Upper lobe of left lung (tissue), 4 donors: ENCODE measurements at regions not wholly inside any gene's neighbourhood (a gene's known extent, or its start where the extent isn't known, plus 50 kb on each side); places are given as distances from the start of the nearest gene placed in this dataset.

ENCODE experiments used
- EP300 ChIP-seq, 4 donors: sonication (generic); formaldehyde crosslinking; IDR thresholded peaks; one replicate each; pipeline ENCODE4 v1.5.1; 2017; ENCODE audit warnings: antibody characterized with exemption in 4 of 4, control low read depth in 2 of 4
- POLR2A ChIP-seq, 4 donors: fragments of 450-650 bp; IDR thresholded peaks; one replicate each; pipeline ENCODE4 v1.5.1; 2016 to 2017; ENCODE audit warnings: antibody characterized with exemption in 4 of 4, mild to moderate bottlenecking in 2 of 4
- POLR2AphosphoS5 ChIP-seq, 2 donors: sonication (generic); formaldehyde crosslinking; IDR thresholded peaks; one replicate each; pipeline ENCODE4 v1.5.1; 2017; ENCODE audit warnings: antibody characterized with exemption in 2 of 2
- TF ChIP-seq, protein P1 (sequence below), 6 experiments: fragments of 450-650 bp in 4 of 6; fragments of 200-600 bp in 2 of 6; sonication (generic) in 2 of 6; IDR thresholded peaks; one replicate each; pipeline ENCODE4 v1.5.1; 2016 to 2019; ENCODE audit warnings: antibody characterized with exemption in 6 of 6

DNA sequence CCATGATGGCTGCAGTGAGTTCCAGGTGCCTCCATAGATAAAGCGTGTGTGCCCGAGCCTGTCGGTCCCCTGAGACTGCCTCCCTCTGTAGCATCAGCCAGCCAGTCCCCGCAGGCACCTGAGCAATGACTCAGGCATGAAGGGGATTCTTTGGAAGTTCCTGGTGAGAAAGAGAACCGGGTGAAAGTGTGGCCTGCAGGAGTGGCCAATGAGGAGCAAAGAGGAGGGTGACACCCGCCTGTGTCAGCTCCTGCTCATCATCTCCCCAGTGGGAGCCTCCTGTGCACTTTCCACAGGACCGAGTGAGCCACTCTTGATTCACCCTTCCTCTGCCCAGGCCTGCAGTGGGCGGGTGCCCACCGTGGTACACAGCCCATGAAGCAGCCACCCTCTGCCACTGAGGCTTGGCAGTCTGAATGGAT, 71.2 kb upstream of the PTPN1 start:
- TF ChIP-seq, protein P1, sequence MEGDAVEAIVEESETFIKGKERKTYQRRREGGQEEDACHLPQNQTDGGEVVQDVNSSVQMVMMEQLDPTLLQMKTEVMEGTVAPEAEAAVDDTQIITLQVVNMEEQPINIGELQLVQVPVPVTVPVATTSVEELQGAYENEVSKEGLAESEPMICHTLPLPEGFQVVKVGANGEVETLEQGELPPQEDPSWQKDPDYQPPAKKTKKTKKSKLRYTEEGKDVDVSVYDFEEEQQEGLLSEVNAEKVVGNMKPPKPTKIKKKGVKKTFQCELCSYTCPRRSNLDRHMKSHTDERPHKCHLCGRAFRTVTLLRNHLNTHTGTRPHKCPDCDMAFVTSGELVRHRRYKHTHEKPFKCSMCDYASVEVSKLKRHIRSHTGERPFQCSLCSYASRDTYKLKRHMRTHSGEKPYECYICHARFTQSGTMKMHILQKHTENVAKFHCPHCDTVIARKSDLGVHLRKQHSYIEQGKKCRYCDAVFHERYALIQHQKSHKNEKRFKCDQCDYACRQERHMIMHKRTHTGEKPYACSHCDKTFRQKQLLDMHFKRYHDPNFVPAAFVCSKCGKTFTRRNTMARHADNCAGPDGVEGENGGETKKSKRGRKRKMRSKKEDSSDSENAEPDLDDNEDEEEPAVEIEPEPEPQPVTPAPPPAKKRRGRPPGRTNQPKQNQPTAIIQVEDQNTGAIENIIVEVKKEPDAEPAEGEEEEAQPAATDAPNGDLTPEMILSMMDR (IDR thresholded peaks at IDR 0.05), result no peak
- TF ChIP-seq POLR2AphosphoS5 (IDR thresholded peaks at IDR 0.05) (no peak), POLR2A (IDR thresholded peaks at IDR 0.05) (no peak), EP300 (IDR thresholded peaks at IDR 0.05) (no peak)
